GM21447 (cell line): ENCODE measurements at regions not wholly inside any gene's neighbourhood (a gene's known extent, or its start where the extent isn't known, plus 50 kb on each side); places are given as distances from the start of the nearest gene placed in this dataset.
"Not testable (repeated sequence)": the region's sequence is repeated elsewhere in the genome, so short reads cannot be mapped to it uniquely, and the experiment has no call there.

ENCODE experiments used
- ATAC-seq: cut with Tn5 transposase; IDR thresholded peaks from one replicate; pipeline ENCODE4 v1.9.1; 2021; ENCODE audit not compliant: unreplicated experiment

DNA sequence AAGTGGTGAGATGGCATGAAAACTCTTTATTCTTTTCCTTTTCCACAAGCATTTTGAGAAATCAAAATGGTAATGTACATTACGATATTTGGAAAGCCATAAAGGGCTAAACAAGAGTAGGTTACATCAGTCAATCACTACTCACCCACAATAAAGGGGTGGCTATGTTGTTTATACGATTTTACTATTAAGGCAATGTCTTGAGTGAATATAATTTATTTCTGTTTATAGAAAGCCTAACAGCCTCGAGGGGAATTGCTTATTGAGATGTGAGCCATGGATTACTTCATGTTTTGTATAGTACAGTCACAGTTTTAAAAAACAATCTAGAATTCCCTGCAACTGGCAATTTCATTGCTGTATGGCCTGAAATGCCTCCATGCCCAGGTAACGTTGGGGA lies 237.5 kb upstream of the RBBP8 start:
- no peak for ATAC-seq

DNA sequence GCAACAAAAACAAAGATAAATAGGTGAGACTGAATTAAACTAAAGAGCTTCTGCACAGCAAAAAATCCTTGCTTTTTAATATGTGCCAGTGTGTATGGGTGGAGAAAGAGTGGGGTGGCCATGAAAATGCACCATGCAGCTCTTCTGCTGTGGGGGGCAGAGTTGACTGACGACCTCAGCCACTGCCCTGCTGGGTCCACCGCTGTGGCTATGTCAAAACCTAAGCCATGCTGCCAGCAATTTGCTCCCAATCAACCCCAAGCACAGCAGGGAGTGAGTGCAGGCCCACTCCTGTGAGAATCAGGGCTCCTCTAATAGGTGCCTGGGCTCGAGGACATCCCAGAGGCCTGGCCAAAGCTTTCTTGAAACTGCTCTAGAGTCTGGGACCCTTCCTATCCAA lies 235.6 kb upstream of the RBBP8 start:
- ATAC-seq: no peak

DNA sequence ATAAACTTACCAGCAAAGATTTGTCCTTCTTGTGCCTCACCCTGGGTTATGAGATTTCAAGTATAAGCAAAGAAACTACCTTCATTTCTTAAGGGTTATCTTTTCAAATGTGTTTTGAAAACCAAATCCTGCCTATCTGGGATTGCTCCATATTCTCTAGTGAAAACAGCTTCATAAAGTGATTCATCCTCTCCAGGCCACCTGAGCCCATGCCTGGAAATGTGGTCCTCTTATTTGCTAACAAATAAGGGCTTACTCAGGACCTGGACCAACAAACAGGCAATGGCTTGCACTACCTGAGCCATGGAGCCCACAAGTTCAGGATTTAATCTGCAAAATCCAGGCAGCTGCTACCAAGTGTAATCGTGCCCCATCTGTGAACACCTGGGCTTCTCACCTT lies 234.4 kb upstream of the RBBP8 start:
- ATAC-seq: no peak

DNA sequence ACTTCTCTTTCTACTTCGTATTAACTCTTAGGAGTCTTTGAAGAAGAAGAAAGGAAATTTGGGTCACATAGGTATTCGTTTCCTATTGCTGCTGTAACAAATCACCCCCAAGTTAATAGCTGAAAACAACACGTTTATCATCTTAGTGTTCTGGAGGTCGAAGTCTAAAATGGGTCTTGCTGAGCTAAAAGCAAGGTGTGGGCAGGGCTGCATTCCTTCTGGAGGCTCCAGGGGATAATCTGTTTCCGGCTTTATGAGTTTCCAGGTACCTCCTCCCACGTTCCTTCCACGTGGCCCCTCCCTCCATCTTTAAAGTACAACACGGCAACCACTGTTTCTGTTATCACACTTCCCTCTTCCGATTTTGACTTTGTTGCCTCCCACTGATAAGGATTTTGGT lies 233.5 kb upstream of the RBBP8 start:
- ATAC-seq: no peak

DNA sequence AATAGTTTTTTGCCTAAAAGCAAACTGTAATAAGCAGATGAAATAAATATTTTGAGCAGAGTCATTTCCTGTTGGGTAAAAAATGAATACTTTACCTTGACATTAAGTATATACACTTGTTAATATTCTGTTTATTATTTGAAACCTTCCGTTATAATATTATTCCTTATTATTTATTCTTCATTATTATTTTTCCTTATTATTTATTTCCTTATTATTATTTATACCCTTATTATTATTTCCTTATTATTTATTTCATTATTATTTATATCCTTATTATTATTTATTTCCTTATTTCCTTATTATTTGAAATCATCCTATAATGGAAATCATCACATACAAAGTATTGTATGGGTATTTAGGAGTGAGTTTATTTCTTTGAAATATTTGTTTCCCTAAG lies 232.2 kb upstream of the RBBP8 start:
- ATAC-seq: no peak

DNA sequence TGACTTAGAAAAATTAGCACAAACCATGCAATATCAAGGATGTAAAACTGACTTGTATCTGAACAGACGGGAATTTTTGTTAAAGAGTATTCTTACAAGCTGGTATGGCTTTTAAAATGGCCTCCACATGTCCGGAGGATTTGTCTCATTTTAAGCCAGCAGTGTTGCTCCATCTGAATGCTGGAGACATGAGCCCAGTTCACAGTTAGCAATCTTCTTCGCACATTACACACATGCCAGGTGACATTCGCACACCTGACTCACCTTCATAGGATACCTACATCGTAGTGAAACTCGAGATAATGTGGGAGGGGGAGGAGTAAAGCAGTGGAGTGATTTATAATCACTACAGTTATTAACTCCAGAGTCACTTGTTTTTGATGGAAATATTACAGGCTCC lies 231.8 kb upstream of the RBBP8 start:
- ATAC-seq: no peak

DNA sequence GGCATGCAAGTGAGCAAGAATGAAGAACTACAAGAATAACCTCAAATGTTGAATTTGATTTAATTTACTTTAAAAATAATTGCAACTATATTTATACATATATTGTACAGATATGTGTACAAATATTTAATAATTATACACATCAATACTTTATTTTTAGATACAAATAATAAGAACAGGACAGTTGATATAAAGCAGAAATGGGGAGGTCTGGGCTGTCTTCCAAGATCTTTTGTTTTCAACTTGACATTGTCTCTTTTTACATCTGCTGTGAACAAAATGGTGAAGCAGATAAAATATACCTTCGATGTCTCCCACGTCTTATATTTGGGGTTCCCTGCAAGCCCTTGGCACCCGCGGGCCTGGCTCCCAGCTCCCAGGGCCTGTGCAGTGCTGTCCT lies 231.3 kb upstream of the RBBP8 start:
- ATAC-seq: no peak

DNA sequence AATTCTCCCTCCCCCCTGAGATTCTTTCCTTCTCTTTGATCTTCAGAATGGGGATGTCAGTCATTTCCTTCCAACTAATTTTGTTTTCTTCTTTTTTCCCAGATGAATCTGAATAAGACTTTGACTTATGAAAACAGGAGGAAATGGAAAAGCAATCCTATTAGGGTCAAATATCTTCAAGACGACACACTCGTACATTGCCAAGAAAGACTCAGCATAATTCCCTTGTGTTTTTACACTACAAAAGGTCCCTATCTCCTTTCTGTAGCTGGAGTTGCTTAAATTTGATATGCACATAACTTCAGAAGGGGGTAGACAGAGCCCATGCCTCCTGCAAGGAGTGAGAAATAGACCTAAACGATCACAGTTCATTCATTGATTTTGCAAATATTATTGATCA lies 230.3 kb upstream of the RBBP8 start:
- no peak for ATAC-seq

DNA sequence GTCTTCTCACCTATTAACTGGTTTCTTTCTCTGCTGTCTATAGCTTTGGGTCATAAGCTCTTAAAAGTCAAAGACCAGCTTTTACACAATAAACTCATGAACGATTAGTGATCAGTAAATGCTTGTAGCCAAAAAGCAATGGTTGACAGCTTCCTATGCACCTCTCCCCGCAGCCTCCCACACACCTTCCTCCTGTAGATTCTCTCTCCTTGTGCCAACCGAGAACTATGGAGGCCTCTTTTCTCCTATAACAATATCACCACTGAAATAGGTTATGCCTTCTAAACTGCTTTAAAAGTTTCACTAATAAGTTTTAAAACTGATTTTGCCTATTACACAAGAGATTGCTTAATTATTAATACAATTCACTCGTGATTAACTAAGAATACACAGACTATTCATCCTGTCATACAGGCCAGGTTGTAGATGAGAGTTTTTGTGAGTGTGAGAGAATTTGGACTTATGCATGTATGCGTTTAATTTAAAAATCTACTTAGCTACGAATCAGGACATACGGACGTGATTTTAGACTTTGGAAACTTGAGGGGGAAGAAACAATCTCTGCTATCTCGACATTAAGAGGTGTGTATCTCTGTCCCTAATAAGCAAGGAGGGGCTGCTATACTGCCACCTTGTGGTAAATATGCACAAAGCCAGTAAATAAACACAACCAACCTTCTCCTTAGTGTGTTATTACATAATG lies 229.1 kb upstream of the RBBP8 start:
- no peak for ATAC-seq

DNA sequence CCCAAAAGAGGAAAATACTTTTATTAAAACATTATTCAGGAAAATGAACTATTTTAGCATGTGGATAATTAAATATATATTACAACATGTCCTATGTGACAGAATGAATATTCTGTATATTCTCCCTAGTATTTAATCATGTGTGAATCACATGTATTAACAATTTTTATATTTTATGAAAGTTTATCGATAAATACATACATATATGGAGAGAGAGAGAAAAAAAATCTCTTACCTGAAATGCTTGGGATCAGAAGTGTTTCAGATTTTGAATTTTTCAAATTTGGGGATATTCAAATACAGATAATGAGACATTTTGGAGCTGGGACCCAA lies 228.6 kb upstream of the RBBP8 start:
- no peak for ATAC-seq

DNA sequence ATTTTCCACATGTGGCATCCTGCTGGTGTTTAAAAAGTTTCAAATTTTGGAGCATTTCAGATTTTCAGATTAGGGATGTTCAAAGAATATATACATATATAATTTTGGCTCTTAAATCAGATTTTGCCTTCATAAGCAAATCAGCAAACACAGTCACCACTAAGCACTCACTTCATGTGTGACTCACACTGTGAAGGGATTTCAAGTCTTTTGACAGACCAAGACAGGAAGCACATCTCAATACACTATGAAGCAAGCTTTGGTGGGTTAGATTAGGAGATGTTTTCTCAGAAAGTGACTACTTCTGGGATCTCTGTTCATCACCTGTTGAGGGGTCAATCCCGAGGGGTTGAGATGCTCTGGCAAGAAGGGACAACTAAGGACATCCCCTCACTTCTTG lies 227.8 kb upstream of the RBBP8 start:
- no peak for ATAC-seq

DNA sequence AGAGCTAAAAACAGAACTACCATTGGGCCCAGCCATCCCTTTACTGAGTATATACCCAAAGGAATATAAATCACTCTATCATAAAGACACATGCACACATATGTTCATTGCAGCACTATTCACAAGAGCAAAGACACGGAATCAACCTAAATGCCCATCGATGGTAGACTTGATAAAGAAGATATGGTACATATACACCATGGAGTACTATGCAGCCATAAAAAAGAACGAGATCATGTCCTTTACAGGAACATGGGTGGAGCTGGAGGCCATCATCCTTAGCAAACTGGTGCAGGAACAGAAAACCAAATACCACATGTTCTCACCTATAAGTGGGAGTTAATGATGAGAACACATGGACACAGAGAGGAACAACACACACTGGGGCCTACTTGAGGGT lies 227.1 kb upstream of the RBBP8 start:
- not testable (repeated sequence) for ATAC-seq

DNA sequence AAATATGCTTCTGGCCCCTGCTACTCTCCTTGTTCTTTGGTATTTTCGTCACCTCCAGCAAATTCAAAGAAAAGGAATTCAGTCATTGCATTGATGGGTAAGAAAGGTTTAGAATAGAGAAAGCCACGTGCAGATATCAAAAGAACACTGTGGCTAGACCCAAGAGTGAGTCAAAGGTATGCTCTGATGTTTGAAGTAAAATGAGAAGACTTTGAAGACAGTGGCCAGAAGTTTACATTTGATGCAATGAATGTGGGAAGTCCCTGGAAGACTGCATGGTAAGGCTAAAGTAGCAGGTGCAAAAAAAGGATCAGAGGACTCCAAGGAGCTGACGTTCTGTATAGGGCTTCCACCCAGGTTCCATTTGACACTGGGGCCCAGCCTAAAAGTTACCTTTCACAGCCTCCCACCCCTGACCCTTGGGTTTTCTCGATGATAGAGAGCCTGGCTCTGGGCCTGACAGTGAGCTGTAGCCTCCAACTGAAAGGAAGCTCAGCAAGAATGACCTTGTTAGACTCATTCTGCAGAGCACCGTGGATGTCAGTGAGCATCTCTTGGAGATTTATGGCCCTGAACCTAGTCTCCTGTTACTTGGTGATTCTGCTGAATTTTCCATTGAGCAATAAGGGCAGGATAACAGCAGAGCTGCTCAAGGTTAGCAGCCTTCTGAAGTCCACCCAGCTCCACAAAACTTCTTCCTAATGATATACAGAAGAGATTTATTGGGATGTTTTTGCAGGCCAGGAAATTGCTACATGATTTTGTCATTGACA lies 223.7 kb upstream of the RBBP8 start:
- no peak for ATAC-seq

DNA sequence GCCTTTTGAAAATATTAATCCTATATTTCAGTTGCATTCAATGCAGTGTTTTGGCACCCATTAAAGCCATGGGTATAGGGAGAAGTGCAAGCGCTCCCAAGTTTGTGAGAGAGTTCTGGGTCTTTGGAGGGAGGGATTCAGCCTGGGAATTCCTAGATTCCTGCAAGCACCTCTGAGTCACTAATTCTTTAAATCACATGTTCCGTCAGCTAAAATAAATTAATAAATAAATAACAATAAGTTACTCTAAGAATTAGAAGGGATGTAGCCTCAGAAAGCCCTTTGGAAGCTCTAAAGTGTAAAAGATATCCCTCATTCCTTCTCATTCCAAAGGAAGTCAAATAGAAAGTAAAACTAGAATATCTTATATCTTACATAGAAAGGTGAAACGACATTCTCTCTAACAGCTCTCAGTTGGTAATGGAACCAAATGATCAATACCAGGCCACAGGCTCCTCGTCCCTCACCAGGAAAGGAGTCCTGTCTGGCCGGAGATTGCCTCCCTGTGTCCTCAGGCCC lies 222.4 kb upstream of the RBBP8 start:
- no peak for ATAC-seq

DNA sequence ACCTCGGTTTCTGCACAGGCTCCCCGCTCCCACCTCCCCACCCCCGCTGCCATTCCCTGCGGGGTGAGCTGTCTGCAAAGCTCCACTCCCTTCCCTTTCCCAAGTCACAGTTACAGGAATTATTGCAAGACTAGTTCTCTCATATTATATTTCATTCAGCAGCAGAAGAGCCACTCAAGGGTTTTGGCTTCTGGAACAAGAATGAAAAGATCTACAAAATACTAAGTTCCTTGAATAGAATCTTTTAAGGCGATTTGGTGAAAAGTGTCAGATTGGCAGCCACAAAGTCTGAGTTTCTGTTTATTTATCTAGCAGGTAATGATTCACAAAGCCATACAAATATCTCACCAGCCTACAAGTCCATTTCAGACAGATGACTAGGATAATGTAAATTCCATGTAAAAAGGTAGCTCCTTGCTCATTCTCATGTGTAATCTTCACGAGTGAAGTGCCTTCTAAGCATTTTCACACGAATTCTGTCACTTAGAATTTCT lies 221.9 kb upstream of the RBBP8 start:
- ATAC-seq: no peak

DNA sequence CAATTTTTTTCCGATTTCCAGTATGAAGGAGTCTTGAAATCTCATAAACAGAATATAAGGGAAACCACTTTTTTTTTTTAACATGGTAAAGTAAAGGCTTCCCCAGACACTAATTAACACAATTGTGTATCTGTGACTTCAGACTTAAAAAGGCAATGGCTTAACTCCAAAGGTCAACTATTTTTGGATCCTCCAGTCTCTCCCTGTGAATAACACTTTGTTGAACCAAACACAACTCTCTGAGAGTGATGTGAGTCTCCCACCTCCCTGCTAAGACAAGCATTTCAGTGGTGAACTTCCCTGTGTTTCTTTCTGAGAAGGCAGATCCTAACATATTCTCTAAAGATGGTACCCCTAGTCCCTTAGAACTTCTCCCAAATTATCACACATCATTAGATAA lies 219.6 kb upstream of the RBBP8 start:
- no peak for ATAC-seq

DNA sequence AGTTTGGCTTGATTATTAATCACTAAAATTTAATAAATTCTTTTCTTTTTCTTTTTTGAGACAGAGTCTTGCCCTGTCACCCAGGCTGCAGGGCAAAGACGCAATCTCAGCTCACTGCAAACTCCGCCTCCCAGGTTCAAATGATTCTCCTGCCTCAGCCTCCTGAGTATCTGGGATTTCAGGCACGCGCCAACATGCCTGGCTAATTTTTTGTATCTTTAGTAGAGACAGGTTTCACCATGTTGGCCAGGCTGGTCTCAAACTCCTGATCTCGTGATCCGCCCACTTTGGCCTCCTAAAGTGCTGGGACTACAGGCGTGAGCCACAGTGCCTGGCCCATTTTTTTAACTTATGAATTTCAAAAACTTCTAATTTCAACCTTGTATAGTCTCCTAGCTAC lies 215.6 kb upstream of the RBBP8 start:
- not testable (repeated sequence) for ATAC-seq

DNA sequence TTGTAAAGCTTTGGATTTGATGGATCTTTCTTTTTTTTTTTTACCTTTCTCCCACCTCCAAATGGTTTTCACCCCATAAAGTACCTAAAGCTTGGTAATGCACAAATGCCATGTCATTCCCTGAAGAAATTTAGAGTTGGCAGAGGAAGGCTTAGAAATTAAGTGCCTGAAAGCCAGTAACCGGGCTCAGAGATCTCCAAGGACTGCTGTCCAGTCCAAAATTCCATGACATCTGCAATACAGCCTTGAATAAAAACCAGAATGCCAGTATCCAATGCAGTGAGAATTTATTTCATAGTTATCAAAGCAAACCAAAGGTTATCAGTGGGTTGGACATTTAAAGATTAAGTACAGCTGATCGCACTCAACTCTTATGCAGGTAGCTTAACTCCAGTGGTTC lies 209.9 kb upstream of the RBBP8 start:
- no peak for ATAC-seq

DNA sequence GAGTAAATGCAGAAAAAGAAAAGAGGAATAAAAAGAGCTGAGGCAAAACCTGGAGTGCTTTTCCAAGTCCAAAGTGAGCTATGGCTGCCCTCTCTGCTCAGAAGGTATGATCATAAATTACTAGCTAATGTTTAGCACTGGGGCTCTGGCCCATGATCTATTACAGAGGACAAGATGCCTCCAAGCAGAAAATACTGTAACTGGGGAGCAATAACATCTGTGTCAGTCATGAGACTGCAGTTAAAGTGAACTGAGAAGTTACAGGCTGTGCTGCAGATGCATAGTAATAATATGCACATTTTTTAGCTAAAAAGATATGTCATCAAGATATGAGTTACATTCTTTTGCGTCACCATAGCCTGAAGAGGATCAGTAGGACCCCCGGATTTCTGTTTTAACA lies 209.4 kb upstream of the RBBP8 start:
- no peak for ATAC-seq

DNA sequence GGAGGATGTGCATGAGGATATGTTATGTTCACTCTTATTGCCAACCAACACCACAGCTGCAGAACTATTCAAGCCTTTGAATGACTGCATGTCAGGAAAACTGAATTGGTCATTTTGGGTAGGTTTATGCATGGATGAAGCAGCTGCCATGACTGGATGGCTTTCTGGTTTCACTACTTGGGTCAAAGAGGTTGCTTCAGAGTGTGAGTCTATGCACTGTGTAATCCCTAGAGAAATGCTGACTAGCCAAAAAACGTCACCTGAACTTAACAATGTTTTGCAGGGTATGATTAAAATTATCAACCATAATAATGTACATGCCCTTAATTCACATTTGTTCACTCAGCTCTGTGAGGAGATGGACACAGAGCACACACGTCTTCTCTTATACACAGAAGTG lies 206.7 kb upstream of the RBBP8 start:
- no peak for ATAC-seq

DNA sequence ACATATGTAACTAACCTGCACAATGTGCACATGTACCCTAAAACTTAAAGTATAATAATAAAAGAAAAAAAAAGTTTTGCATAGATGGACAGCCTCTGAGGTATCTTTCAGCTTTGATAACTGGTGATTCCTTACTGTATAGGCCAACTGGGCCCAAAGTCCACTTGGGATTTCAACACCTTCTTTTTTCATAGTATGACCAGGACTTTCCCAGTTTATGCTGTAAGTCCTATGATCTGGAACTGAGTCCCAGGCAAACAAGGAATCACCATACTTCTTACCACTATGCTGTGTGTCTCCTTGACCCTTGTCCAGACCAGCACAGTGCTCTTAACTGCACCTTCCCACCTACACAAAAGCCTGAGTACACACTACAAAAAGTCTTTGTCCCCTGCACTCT lies 205.1 kb upstream of the RBBP8 start:
- no peak for ATAC-seq

DNA sequence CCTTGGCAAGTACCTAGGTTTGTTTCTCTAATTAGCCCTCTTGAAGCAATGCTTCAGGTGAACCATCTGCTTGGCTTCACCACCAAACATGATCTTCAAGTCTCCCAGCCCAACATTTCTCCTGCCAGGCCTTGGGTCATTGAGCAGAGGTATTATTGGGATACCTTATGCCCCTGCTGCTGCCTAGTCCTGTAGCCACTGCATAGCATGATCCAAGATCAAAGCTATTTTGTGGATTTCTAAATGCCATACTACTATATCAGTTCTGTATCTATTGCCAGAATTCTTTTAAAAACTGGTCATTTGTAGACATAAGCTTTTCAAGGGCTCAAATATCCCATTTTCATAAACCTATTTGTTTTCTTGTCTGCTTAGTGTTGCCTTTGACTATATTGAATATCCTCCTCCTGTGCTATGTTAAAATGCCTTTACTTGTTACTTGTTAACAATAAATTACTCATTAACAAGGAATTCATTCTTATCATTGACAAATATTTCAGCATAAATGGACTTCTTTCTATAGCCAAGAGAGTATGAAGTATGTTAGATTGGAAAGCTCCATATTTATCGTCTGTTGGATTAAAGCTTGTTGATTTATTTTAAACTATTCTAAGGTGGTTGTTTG lies 204.5 kb upstream of the RBBP8 start:
- no peak for ATAC-seq
